Smooth muscle cell (in vitro differentiated cells): ENCODE measurements at regions not wholly inside any gene's neighbourhood (a gene's known extent, or its start where the extent isn't known, plus 50 kb on each side); places are given as distances from the start of the nearest gene placed in this dataset.

Source experiments
- DNase-seq: peaks from one replicate; lab custom pipeline; 2025; ENCODE audit not compliant: unreplicated experiment; lab: John Stamatoyannopoulos, UW
- H2AFZ ChIP-seq: fragments of 200-600 bp; sonication (generic); 2 replicates; pipeline ENCODE4 v1.6.0; 2016; ENCODE audit warnings: antibody characterized with exemption, low read depth, mild to moderate bottlenecking
- H3F3A ChIP-seq: fragments of 200-600 bp; sonication (generic); 2 replicates; pipeline ENCODE4 v1.6.0; 2017; ENCODE audit warnings: antibody characterized with exemption, low read depth
- H3K27ac ChIP-seq: fragments of 200-600 bp; sonication (generic); 2 replicates; pipeline ENCODE4 v1.5.1; 2016; ENCODE audit warnings: low read depth, mild to moderate bottlenecking
- H3K27me3 ChIP-seq: fragments of 200-600 bp; sonication (generic); 2 replicates; pipeline ENCODE4 v1.6.1; 2016; ENCODE audit warnings: low read depth, mild to moderate bottlenecking
- H3K36me3 ChIP-seq: fragments of 200-600 bp; sonication (generic); 2 replicates; pipeline ENCODE4 v1.5.1; 2016; ENCODE audit warnings: low read depth
- H3K4me1 ChIP-seq: fragments of 200-600 bp; sonication (generic); 2 replicates; pipeline ENCODE4 v1.5.1; 2016; ENCODE audit warnings: low read depth
- H3K4me2 ChIP-seq: fragments of 200-600 bp; sonication (generic); 2 replicates; pipeline ENCODE4 v1.6.0; 2016; ENCODE audit warnings: mild to moderate bottlenecking
- H3K4me3 ChIP-seq: fragments of 200-600 bp; sonication (generic); 2 replicates; pipeline ENCODE4 v1.5.1; 2016; ENCODE audit warnings: mild to moderate bottlenecking
- H3K79me2 ChIP-seq: fragments of 200-600 bp; sonication (generic); 2 replicates; pipeline ENCODE4 v1.6.0; 2016; ENCODE audit warnings: low read depth, mild to moderate bottlenecking
- H3K9ac ChIP-seq: fragments of 200-600 bp; sonication (generic); 2 replicates; pipeline ENCODE4 v1.6.0; 2016; ENCODE audit warnings: low read depth
- H3K9me3 ChIP-seq: fragments of 200-600 bp; sonication (generic); replicated peaks from 2 replicates; pipeline ENCODE4 v1.5.1; 2016; ENCODE audit warnings: low read depth
- H4K20me1 ChIP-seq: fragments of 200-600 bp; sonication (generic); 2 replicates; pipeline ENCODE4 v1.6.0; 2016; ENCODE audit warnings: low read depth
- WGBS: methylation state at CpG from one replicate; pipeline ENCODE4 v1.1.7; 2016; ENCODE audit warnings: low lambda C conversion rate; 5-methylcytosine and 5-hydroxymethylcytosine counted together
- TF ChIP-seq, protein P1 (sequence below): fragments of 200-600 bp; sonication (generic); IDR thresholded peaks from 2 replicates; pipeline ENCODE4 v1.5.1; 2017; ENCODE audit warnings: borderline replicate concordance, mild to moderate bottlenecking, antibody characterized with exemption; ENCODE audit not compliant: insufficient read depth, poor library complexity, severe bottlenecking

- Histone ChIP-seq H3K36me3 (no peaks in the 10 kb centered on the region), H3K4me1 (no peaks in the 10 kb centered on the region), H3K9ac (no peak overlapping the region), H3K79me2 (no peaks in the 10 kb centered on the region), H3K27ac (no peak overlapping the region), H4K20me1 (no peaks in the 10 kb centered on the region), H3F3A (no peaks in the 10 kb centered on the region), H2AFZ (no peak overlapping the region), H3K27me3 (no peaks in the 10 kb centered on the region), H3K4me2 (no peak overlapping the region), H3K9me3 (no peaks in the 10 kb centered on the region), H3K4me3 (no peak overlapping the region)
- WGBS = 88% methylated on average over 4 of the region's 4 CpGs
- TF ChIP-seq, protein P1, sequence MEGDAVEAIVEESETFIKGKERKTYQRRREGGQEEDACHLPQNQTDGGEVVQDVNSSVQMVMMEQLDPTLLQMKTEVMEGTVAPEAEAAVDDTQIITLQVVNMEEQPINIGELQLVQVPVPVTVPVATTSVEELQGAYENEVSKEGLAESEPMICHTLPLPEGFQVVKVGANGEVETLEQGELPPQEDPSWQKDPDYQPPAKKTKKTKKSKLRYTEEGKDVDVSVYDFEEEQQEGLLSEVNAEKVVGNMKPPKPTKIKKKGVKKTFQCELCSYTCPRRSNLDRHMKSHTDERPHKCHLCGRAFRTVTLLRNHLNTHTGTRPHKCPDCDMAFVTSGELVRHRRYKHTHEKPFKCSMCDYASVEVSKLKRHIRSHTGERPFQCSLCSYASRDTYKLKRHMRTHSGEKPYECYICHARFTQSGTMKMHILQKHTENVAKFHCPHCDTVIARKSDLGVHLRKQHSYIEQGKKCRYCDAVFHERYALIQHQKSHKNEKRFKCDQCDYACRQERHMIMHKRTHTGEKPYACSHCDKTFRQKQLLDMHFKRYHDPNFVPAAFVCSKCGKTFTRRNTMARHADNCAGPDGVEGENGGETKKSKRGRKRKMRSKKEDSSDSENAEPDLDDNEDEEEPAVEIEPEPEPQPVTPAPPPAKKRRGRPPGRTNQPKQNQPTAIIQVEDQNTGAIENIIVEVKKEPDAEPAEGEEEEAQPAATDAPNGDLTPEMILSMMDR = no peak
- no peak for DNase-seq
These were observed 54.9 kb upstream of the ATF3 start for GRCh38 chr1:212553676-212554075.

- TF ChIP-seq, protein P1 = no peak
- H3K4me1 ChIP-seq = no peaks in the 10 kb centered on the region
- H3K79me2 ChIP-seq = no peaks in the 10 kb centered on the region
- peaks cover 3% of the 10 kb centered on the region for H3F3A ChIP-seq
- no peaks in the 10 kb centered on the region for H3K9me3 ChIP-seq
- H4K20me1 ChIP-seq = no peaks in the 10 kb centered on the region
- 82% methylated on average over 2 of the region's 2 CpGs for WGBS
- H3K27ac ChIP-seq = no peak overlapping the region
- no peak overlapping the region for H3K4me2 ChIP-seq
- DNase-seq = no peak
- no peaks in the 10 kb centered on the region for H3K27me3 ChIP-seq
- H2AFZ ChIP-seq = no peak overlapping the region
- H3K9ac ChIP-seq = no peak overlapping the region
- no peaks in the 10 kb centered on the region for H3K36me3 ChIP-seq
- no peak overlapping the region for H3K4me3 ChIP-seq
These were observed 54.2 kb upstream of the ATF3 start for GRCh38 chr1:212554401-212554800.

DNA sequence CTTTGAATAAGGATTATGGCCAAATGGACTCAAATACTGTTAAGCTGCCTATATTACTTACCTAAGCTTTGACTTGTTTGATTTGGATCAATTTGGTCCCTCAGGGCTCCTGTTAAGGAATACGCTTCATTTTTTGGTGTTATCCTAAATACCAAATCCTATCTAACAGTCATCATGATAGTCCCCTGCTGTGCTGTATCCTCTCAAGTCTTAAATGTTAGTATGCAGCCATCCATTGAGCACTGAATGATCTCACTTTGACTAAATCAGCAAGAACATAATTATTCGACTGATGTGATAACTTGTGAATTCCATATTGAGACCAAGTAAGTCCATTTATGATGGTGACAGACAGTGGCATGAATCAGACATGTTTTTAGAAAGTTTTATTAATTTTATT is 53.1 kb upstream of the ATF3 start:
- TF ChIP-seq, protein P1 = no peak
- 91% methylated on average over 2 of the region's 2 CpGs for WGBS
- Histone ChIP-seq H3K4me2 (no peak overlapping the region), H2AFZ (no peak overlapping the region), H3K4me3 (no peak overlapping the region), H4K20me1 (no peaks in the 10 kb centered on the region), H3K9me3 (no peaks in the 10 kb centered on the region), H3K27me3 (no peaks in the 10 kb centered on the region), H3K9ac (no peak overlapping the region), H3F3A (peaks cover 12% of the 10 kb centered on the region), H3K27ac (no peak overlapping the region), H3K36me3 (no peaks in the 10 kb centered on the region), H3K79me2 (no peaks in the 10 kb centered on the region), H3K4me1 (no peaks in the 10 kb centered on the region)
- DNase-seq = no peak

DNA sequence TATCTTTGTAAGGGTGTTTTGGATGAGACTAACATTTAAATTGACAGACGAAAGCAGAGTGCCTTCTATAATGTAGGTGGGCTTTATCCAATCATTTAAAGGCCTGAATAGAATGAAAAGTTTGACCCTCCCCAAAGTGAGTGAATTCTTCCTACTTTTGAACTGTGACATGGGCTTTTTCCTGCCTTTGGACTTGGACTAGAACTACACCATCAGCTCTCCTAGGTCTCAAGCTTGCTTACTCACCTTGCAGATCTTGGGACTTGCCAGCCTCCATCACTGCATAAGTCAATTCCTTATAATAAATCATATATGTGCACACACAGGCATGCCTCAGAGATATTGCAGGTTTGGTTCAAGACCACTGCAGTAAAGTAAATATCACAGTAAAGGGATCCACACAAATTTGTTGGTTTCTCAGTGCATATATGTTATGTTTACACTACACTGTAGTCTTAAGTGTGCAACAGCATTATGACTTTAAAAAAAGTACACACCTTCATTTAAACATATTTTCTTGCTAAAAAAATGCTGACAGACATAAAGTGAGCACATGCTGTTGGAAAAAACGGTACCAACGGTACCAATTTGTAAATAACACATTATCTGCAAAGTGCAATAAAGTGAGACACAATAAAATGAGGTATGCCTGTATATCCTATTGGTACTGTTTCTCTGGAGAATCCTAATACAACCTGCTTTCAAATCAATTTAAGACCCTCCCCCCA is 51.6 kb upstream of the ATF3 start:
- Histone ChIP-seq H3K27me3 (no peaks in the 10 kb centered on the region), H3K4me2 (no peak overlapping the region), H3K9ac (no peak overlapping the region), H3F3A (peaks cover 22% of the 10 kb centered on the region), H3K4me1 (no peaks in the 10 kb centered on the region), H2AFZ (no peak overlapping the region), H4K20me1 (no peaks in the 10 kb centered on the region), H3K79me2 (no peaks in the 10 kb centered on the region), H3K36me3 (no peaks in the 10 kb centered on the region), H3K27ac (no peak overlapping the region), H3K9me3 (no peaks in the 10 kb centered on the region), H3K4me3 (no peak overlapping the region)
- WGBS = 97% methylated on average over 3 of the region's 3 CpGs
- DNase-seq = no peak
- TF ChIP-seq, protein P1 = no peak
